GDM1 (cell line): ENCODE measurements at regions not wholly inside any gene's neighbourhood (a gene's known extent, or its start where the extent isn't known, plus 50 kb on each side); places are given as distances from the start of the nearest gene placed in this dataset.
"Not testable (repeated sequence)": the region's sequence is repeated elsewhere in the genome, so short reads cannot be mapped to it uniquely, and the experiment has no call there.

Experiments
- DNase-seq: peaks from one replicate; lab custom pipeline; 2025; lab: John Stamatoyannopoulos, UW

DNA sequence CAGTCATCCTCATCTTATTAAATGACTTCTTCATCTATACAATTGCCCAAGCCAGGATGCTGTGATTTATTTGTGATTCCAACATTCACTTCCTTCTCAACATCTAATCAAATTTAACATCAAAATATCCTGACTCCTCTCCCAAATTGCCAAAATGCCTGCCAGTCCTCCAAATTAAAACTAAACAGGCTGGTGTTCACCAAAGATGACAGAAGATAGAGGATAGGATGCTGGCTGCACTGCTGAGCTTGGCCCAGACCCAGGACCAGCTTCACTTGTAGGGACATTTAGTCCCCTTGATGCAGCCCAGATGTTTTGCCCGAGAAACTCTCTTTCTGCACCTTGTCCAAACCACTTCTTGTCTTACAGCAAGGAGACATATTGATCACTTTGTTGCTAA is 540.0 kb upstream of the CNTNAP5 start:
- no peak for DNase-seq

DNA sequence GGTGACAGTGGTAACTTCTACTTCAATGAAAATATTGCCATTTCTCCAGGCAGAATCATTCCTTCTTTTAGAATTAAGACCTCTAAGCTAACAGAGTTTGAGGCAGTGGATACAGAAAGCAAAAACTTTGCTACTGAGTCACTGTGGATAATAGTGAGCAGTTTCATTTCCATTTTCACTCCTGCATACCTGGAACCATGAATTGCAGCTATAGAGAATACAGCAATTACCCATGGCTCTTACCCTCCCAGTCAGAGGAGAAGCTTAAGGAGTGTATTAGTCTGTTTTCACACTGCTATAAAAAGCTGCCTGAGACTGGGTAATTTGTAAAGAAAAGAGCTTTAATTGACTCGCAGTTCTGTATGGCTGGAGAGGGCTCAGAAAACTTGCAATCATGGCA is 531.4 kb upstream of the CNTNAP5 start:
- DNase-seq: no peak

DNA sequence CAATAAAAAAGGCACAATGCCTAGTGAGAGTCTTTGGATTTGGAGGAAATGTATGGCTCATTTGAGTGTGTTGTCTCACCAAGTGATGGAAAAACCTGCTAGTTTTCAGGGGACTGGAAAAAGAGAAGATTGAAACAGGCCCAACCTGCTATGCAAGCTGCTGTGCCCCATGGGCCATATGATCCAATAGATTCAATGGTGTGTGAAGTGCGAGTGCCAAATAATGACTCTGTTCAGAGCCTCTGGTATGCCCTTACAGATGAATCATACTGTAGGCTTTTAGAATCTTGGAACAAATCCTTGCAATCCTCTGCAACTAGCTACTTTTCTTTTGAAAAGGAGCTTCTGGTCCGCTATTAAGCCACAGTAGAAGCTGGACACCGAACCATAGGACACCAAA is 529.8 kb upstream of the CNTNAP5 start:
- no peak for DNase-seq

DNA sequence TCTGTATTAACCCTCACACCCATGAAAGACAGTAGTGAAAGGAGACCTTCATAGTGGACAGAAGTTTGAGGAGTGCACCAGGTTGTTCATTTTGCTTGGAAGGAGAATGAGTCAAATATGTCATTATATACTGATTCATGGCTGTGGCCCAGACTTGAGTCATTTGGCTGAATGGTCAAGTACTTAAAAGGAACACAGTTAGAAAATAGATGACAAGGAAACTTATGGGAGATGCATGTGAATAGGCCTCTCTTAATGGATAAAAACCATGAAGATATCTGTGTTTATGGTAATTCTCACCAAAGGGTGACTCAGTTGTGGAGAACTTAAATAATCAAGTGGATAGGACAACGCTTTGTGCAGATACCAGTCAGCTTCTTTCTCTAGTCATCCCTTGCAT is 524.7 kb upstream of the CNTNAP5 start:
- DNase-seq: no peak

GRCh38 chr2:123500988-123501387 is 524.1 kb upstream of the CNTNAP5 start:
- no peak for DNase-seq

GRCh38 chr2:123502931-123503330 is 522.2 kb upstream of the CNTNAP5 start:
- DNase-seq: no peak

GRCh38 chr2:123512547-123512946 is 512.5 kb upstream of the CNTNAP5 start:
- no peak for DNase-seq

DNA sequence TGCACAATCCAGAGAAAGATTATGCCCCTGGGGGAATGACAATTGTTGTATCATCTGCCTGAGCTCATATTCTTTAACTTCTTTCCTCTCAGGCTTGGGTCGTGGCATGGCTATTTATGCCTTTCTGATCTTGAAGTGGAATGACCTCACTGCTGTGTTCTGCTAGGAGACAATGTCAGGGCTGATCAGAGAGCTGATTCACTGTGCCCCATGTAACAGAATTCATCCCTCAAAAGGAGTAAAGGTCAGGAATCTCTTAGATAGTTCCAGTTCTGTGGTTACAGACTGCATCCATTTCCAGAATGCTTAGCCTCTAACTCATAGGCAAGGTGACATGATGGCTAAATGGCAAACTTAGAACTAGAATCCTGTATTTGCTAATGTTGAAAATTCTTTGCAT is 511.7 kb upstream of the CNTNAP5 start:
- DNase-seq: no peak

DNA sequence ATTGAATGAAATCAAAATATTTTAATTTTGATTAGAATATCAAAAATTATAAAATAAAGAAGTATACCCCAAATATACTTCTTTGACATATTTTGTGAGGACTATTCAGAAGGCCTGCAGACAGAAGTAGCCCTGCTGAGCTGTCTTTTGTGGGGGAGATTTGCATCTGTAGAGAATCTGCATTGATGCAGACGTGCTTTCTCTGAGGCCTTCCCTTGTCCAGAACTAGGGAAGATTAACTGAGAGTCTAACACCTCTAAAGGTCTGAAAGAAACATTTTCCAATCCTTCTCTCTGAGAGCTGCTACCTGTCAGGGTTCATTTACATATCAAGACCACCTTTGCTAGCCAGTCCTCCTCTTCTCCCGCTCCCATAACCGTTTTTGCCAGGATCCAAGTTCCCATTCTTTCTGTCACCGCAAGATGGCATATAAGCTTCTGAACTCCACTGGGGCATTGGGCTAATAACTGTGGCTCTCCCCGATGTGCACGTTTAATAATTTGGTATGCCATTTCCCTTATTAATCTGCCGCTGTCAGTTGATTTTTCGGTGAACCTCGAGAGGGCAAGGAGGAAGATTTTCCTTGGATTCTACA is 510.4 kb upstream of the CNTNAP5 start:
- DNase-seq: no peak

DNA sequence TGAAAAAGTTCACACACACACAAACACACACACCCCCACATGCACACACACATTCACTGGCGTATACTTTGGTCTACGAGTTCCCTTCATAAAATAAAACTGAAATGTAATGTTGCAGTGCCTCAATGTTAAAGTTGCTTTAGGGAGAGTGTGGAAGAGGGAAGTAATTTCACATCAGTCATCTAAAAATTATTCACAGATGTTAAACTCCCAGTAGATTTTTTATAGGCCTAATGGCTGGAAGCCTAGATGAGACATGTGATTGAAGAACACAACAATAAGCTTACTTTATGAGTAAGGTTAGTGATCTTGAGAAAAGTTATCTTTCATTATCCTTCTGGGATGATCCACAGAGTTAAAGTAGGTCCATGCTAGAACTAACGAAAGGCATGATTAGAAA is 506.7 kb upstream of the CNTNAP5 start:
- no peak for DNase-seq

- no peak for DNase-seq
These were observed 503.2 kb upstream of the CNTNAP5 start for GRCh38 chr2:123521854-123522253.

DNA sequence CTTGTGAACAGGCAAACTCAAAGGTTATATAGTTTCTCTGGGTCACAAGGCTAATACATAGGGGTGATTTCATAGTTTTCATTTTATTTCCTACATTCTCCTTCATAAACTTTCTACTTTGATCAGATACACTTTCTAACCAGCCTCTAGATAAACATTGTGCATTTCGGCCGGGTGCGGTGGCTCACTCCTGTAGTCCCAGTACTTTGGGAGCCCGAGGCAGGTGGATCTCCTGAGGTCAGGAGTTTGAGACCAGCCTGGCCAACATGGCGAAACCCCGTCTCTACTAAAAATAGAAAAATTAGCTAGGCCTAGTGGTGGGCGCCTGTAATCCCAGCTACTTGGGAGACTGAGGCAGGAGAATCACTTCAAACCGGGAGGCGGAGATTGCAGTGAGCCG is 502.6 kb upstream of the CNTNAP5 start:
- DNase-seq: not testable (repeated sequence)

- no peak for DNase-seq
These were observed 495.9 kb upstream of the CNTNAP5 start for GRCh38 chr2:123528996-123529707.

GRCh38 chr2:123530004-123530403 is 495.1 kb upstream of the CNTNAP5 start:
- DNase-seq: no peak

DNA sequence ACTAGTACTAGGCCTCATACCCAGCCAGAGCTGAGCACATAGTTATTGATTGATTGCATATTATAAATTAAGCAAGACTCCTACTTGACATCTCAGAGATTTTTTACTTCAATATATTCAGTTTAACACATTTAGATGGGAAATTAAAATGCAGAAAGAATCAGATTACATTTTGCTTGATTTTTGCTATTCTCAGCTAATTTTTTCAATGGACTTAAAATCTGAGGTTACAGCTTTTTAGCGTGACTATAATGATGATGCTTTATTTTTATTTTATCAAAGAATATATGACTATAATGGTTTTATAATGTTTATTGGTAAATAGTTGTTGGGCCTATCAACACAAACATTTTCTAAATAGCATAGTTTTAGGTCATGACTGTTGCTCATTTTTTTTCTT is 493.0 kb upstream of the CNTNAP5 start:
- no peak for DNase-seq

- no peak for DNase-seq
These were observed 492.1 kb upstream of the CNTNAP5 start for GRCh38 chr2:123532994-123533393.

DNA sequence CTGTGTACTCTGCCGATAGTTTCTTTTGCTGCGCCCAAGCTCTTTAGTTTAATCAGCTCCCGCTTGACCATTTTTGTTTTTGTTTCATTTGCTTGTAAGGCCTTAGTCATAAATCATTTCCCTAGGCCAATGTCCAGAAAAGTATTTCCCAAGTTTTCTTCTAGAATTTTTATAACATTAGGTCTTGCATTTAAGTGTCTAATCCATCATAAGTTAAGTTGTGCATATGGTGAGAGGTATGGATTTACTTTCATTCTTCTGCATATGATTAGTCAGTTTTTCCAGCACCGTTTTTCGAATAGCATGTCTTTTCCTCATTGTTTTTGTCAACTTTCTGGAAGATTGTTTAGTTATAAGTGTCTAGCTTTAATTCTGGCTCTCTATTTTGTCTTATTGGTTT is 484.8 kb upstream of the CNTNAP5 start:
- no peak for DNase-seq

DNA sequence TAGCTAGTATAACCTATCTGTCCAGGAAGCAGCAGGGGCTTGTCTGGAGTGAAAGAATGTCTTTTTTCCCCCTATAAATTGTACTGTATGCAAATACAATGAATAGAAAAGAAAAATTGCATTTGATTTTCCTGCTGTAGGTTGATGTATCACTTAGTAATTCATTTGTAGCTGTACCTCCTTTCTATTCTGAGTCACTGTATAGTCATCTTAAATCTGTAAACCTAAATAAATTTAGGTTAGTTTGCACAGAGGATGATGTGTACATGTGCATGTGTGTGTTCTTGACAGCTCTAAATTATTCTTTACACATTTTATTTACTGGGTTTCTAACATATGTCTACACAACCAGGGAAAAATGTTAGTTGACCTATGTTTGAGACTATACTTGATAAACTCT is 478.7 kb upstream of the CNTNAP5 start:
- DNase-seq: no peak

DNA sequence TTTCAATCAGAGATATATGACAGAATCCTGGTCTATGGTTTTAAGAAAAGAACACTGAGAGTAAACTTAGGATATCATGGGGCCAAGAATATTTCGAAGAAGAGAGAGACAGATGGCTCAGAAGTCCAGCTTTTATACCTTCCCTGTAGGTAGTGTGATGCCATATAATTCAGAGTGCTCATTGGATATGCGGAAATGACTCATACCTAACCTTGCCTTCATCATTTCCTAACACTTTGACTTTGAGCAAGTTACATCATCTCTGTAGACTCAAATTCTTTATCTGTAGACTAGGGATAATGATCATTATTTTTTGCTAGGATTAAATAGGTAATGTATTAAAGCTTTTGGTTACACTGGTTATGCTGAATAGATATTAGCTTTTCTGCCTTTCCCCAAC is 461.6 kb upstream of the CNTNAP5 start:
- no peak for DNase-seq

- DNase-seq: no peak
These were observed 458.7 kb upstream of the CNTNAP5 start for GRCh38 chr2:123566291-123566946.

- DNase-seq: no peak
These were observed 447.1 kb upstream of the CNTNAP5 start for GRCh38 chr2:123578016-123578415.

DNA sequence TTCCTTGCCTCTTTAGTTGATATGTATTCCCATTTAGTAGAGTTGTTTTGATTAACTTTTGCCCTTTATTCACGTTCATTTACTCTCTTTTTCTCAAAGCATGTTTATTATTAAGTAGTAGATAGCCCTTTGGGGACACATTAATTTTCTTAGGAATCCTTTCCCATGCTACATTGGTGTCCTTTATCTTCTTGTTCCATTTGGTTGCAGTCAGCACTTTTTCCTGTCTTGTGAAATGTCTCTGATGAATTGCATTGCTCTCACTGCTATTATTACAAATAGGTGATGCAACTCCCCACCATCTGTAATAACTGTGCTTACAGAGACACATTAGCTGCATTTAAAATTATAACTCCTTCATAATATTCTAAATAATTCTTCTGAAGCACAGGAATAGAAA is 428.5 kb upstream of the CNTNAP5 start:
- DNase-seq: no peak

- DNase-seq: no peak
These were observed 427.1 kb upstream of the CNTNAP5 start for GRCh38 chr2:123597988-123598387.

DNA sequence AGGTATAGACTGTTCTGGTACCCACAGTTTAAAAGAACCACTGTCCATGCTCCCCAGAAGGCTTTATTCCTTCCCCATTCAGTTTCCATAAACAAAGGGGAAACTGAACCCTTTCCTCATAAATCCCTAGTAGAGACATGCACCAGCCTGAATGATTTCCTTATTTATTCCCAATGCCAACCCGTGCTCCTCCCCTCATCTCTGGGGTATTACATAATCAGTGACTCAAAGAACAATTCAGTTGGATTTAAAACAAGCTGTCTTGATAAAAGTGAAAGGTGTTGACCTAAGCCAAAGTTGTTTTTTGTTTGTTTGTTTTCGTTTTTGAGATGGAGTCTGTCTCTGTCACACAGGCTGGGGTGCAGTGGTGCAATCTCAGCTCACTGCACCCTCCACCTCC is 418.5 kb upstream of the CNTNAP5 start:
- no peak for DNase-seq
